Endothelial cell of hepatic sinusoid (primary cell): ENCODE measurements at regions not wholly inside any gene's neighbourhood (a gene's known extent, or its start where the extent isn't known, plus 50 kb on each side); places are given as distances from the start of the nearest gene placed in this dataset.
"Not testable (repeated sequence)": the region's sequence is repeated elsewhere in the genome, so short reads cannot be mapped to it uniquely, and the experiment has no call there.

Experiments used
- in situ Hi-C: cut with HindIII; loops from 2 replicates; pipeline ENCODE4 v1.10.0; 2017; ENCODE audit warnings: low sequenced_read_pairs

- in situ Hi-C loops: no loop called here
Observed at GRCh38 chr6:84905823-84906222, 141.4 kb upstream of the TBX18 start.

- in situ Hi-C loops: no loop called here
Observed at GRCh38 chr6:84902354-84902928, 138.0 kb upstream of the TBX18 start.

GRCh38 chr6:84897988-84898594 is 133.7 kb upstream of the TBX18 start:
- in situ Hi-C loops: no loop called here

- in situ Hi-C loops: no loop called here
Observed at GRCh38 chr6:84897011-84897410, 132.6 kb upstream of the TBX18 start.

- in situ Hi-C loops: no loop called here
Observed at GRCh38 chr6:84892671-84893070, 128.3 kb upstream of the TBX18 start.

GRCh38 chr6:84882768-84883766 is 118.7 kb upstream of the TBX18 start:
- in situ Hi-C loops: no loop called here

- in situ Hi-C loops: not testable (repeated sequence)
Observed at GRCh38 chr6:84879385-84879784, 115.0 kb upstream of the TBX18 start.

- in situ Hi-C loops: no loop called here
Observed at GRCh38 chr6:84877515-84878210, 113.3 kb upstream of the TBX18 start.

- in situ Hi-C loops: no loop called here
Observed at GRCh38 chr6:84876723-84877514, 112.5 kb upstream of the TBX18 start.

GRCh38 chr6:84872996-84873723 is 108.8 kb upstream of the TBX18 start:
- in situ Hi-C loops: no loop called here

GRCh38 chr6:84871925-84872324 is 107.5 kb upstream of the TBX18 start:
- in situ Hi-C loops: no loop called here

GRCh38 chr6:84870672-84871071 is 106.3 kb upstream of the TBX18 start:
- in situ Hi-C loops: no loop called here

- in situ Hi-C loops: no loop called here
Observed at GRCh38 chr6:84868149-84868548, 103.8 kb upstream of the TBX18 start.

- in situ Hi-C loops: no loop called here
Observed at GRCh38 chr6:84867521-84867920, 103.1 kb upstream of the TBX18 start.

- in situ Hi-C loops: no loop called here
Observed at GRCh38 chr6:84866715-84867114, 102.3 kb upstream of the TBX18 start.

GRCh38 chr6:84865372-84865771 is 101.0 kb upstream of the TBX18 start:
- in situ Hi-C loops: not testable (repeated sequence)

- in situ Hi-C loops: no loop called here
Observed at GRCh38 chr6:84862843-84863242, 98.4 kb upstream of the TBX18 start.

GRCh38 chr6:84860920-84861319 is 96.5 kb upstream of the TBX18 start:
- in situ Hi-C loops: no loop called here

GRCh38 chr6:84860509-84860908 is 96.1 kb upstream of the TBX18 start:
- in situ Hi-C loops: no loop called here
